Fibroblast of lung (primary cell): ENCODE measurements at regions not wholly inside any gene's neighbourhood (a gene's known extent, or its start where the extent isn't known, plus 50 kb on each side); places are given as distances from the start of the nearest gene placed in this dataset.

Source experiments
- CTCF ChIP-seq, 2 donors: IDR thresholded peaks in 1 of 2; conservative IDR thresholded peaks in 1 of 2; 1 replicate in 1 of 2; 2 replicates in 1 of 2; pipeline ENCODE4 v1.5.1; 2011 to 2012; ENCODE audit warnings: low read length in 2 of 2, control low read depth in 1 of 2, inconsistent platforms in 1 of 2, low read depth in 1 of 2, mild to moderate bottlenecking in 1 of 2
- EZH2 ChIP-seq: IDR thresholded peaks from 2 replicates; pipeline ENCODE4 v1.5.1; 2012; ENCODE audit warnings: low read length, control low read depth, mild to moderate bottlenecking; ENCODE audit errors: missing control alignments

GRCh38 chr3:193851941-193852674 is 259.1 kb downstream of the OPA1 start:
- TF ChIP-seq CTCF (conservative IDR thresholded peaks at IDR 0.05 in 1 of 2, IDR thresholded peaks at IDR 0.05 in 1 of 2; ENCODE audit: low read depth in 1 of 2, low read length in 2 of 2): no peak
- TF ChIP-seq EZH2: no peak
